SH-SY5Y (cell line): ENCODE measurements at regions not wholly inside any gene's neighbourhood (a gene's known extent, or its start where the extent isn't known, plus 50 kb on each side); places are given as distances from the start of the nearest gene placed in this dataset.

ENCODE experiments used
- GATA2 ChIP-seq: IDR thresholded peaks from 2 replicates; pipeline ENCODE4 v1.6.1; 2011; ENCODE audit warnings: mild to moderate bottlenecking, low read depth, low read length
- GATA3 ChIP-seq: IDR thresholded peaks from 2 replicates; pipeline ENCODE4 v1.6.1; 2011; ENCODE audit warnings: low read depth, mild to moderate bottlenecking, low read length, moderate library complexity

- TF ChIP-seq GATA2 = no peak
- TF ChIP-seq GATA3 = no peak
Measured at GRCh38 chr7:130868139-130868538, 134.1 kb upstream of the KLF14 start.

- TF ChIP-seq GATA2 (no peak), GATA3 (no peak)
Measured at GRCh38 chr7:130869918-130870317, 135.9 kb upstream of the KLF14 start.

DNA sequence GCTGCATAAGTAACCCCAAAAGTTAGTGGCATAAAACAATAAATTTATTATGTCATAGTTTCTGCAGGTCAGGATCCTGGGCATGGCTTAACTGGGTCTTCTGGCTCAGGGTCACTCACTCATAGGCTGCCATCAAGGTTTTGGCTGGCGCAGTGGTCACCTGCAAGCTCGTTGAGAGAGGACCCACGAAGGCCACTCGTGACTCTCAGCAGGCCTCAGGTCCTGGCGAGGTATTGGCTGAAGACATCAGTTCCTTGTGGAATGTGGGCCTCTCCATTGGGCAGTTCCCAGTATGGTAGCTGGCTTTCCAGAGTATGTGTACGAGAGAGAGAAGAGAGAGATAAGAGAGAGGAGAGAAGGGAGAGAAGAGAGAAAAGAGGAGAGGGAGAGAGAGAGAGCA lies 138.3 kb upstream of the KLF14 start:
- TF ChIP-seq GATA2 (no peak), GATA3 (no peak)

DNA sequence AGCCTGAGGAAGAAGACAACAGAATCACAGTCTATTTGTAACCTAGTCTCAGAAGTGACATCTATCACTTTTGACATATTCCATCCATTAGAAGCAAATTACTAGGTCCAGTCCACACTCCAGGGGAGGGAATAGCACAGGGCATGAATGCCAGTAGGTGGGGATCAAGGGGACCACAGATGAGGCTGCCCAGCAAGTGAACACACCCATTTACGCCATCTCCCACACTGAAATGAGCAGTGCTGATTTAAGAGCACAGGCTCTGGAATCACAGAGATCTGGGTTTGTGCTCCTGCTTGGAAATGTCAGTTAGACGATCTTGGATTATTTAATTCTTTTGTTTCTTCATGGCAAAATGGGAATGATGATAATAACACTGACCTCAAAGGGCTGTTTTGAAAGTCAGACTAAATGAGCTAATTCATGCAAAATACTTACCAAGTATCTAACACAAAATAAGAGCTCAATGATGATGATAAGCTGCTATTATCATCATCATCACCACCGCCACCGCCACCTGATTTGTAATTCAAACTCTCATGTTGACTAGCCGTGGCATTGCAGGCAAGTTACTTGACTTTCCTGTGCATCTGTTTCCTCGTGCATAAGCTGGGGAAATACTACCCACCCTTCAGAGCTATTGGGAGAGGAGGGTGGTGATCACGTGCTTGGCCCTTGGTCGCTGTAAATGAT lies 138.9 kb upstream of the KLF14 start:
- TF ChIP-seq GATA3 (no peak), GATA2 (no peak)

DNA sequence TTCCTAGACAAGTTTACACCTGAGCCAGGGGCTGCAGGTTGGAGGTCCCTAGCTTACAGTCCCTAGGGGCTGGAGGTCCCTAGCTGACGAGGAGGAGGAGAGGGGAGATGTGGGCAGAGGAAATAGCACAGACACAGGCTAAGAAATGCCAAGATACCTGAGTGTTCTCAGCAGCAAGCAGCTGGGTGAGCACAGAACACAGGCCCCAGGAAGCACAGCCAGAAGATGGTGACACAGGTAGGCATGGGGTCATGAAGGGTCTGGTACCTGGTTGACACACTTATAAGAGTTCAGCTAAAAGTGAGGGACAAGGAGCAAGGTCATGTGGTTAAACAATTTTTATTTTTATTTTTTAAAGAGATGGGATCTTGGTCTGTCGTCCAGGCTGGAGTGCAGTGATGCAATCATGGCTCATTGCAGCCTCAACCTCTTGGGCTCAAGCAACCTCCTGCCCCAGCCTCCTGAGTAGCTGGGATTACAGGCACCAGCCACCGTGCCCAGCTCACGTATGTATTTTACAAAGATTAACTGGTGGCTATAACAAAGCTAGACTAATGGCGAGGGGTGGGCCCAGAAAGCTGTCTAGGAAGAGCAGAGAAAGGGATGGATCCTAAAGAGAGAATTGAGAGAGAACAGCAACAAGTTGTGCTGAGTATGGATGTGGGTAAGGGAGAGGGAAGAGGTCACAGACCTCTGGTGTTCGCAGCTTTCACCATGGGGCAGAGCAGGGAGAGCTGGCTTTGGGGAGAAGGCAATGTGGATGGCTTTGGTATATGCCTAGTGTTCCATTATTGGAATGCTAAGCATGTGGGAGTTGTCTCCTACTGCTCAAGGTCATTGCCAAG lies 140.3 kb upstream of the KLF14 start:
- TF ChIP-seq GATA3 (no peak), GATA2 (no peak)

DNA sequence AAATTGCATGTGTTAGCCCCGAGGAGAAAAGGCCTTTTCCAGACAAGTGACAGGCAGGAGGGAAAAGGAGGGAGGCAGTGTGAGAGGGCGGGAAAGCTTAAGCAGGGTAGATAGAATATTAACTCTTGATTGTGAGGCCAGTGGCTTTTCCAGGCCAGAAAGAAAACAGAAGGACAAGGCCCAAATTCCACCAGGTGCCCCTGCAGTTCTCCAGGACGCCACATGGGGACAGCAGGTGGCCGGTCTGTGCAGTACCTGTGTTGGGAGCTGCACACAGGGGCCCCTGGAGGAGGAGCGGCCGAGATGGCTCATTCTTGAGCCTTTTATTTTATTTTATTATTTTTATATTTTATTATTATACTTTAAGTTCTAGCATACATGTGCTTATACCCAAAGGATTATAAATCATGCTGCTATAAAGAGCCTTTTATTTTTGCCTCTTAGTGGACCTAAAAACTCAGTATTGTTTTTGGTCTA lies 141.3 kb upstream of the KLF14 start:
- no peak for TF ChIP-seq GATA3
- TF ChIP-seq GATA2 = no peak

- no peak for TF ChIP-seq GATA3
- TF ChIP-seq GATA2 = no peak
Measured at GRCh38 chr7:130875901-130876300, 141.9 kb upstream of the KLF14 start.

- TF ChIP-seq GATA2 (no peak), GATA3 (no peak)
Measured at GRCh38 chr7:130877236-130877990, 143.4 kb upstream of the KLF14 start.

GRCh38 chr7:130877991-130878305 lies 143.9 kb upstream of the KLF14 start:
- TF ChIP-seq GATA2 = no peak
- no peak for TF ChIP-seq GATA3

DNA sequence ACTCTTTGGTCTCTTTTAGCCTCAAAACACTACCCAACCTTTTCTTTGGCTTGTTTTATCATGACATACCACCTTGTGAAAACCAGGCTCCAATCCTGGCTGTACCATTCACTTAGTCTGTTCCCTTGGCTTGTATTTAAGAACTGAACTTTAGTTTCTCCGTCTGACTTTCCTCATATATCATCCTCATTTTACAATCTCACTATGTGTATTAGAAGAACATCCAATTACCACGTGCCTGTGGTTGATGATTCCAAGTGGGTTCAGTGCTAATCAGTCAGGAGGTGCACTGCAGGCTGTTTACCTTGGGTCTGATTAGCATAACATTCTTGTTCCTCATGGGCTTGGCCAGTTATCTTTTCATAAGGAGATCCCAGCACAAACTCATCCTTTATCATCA lies 144.8 kb upstream of the KLF14 start:
- TF ChIP-seq GATA3 (no peak), GATA2 (no peak)

GRCh38 chr7:130879191-130879590 lies 145.2 kb upstream of the KLF14 start:
- TF ChIP-seq GATA3 = no peak
- TF ChIP-seq GATA2 = no peak

DNA sequence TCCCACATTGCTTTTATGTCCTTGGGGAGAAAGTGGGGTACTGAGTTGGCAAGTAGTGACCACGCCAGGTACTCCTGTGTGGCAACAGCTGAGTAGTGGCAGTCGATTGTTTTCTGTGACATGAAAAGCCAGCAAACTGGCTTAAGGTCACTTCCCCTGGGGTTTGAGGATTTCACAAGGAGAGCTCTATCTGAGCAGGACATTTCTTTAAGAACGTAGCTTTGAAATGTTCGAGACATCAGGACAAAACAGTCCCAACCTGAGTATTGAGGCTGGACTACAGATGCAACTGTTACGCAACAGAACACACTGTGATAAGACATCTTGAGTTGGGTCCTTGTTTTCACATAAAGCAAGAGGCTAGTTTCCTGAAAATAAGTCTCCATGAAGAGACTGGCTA lies 146.7 kb upstream of the KLF14 start:
- TF ChIP-seq GATA2 (no peak), GATA3 (no peak)

- TF ChIP-seq GATA3 = no peak
- TF ChIP-seq GATA2 = no peak
Measured at GRCh38 chr7:130881091-130881798, 147.2 kb upstream of the KLF14 start.

GRCh38 chr7:130881799-130882141 lies 147.8 kb upstream of the KLF14 start:
- TF ChIP-seq GATA3 (no peak), GATA2 (no peak)
